ENCODE measurements at regions not wholly inside any gene's neighbourhood (a gene's known extent, or its start where the extent isn't known, plus 50 kb on each side); places are given as distances from the start of the nearest gene placed in this dataset.

DNA sequence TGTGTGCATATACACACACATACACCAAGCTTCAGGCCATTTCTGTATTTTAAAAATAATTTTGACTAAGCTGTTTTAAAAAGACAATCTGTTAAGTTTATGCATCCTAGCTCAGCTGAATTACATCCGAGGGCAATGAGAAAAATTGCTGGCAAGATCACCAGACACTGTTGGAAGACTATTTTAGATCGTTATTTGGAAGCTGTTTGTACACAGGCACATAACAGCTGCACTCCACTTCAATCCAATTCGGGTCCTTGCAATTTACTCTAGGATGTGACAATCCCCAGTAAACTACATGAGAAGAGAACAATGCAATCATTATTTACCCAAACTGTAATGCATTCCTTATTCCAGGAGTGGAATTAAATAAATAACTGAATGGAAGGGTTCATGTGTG is 79.3 kb upstream of the RASA1 start:
- TF ChIP-seq, protein P1, sequence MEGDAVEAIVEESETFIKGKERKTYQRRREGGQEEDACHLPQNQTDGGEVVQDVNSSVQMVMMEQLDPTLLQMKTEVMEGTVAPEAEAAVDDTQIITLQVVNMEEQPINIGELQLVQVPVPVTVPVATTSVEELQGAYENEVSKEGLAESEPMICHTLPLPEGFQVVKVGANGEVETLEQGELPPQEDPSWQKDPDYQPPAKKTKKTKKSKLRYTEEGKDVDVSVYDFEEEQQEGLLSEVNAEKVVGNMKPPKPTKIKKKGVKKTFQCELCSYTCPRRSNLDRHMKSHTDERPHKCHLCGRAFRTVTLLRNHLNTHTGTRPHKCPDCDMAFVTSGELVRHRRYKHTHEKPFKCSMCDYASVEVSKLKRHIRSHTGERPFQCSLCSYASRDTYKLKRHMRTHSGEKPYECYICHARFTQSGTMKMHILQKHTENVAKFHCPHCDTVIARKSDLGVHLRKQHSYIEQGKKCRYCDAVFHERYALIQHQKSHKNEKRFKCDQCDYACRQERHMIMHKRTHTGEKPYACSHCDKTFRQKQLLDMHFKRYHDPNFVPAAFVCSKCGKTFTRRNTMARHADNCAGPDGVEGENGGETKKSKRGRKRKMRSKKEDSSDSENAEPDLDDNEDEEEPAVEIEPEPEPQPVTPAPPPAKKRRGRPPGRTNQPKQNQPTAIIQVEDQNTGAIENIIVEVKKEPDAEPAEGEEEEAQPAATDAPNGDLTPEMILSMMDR (IDR thresholded peaks at IDR 0.05; ENCODE audit: poor library complexity, severe bottlenecking) = no peak
- TF ChIP-seq RAD21 (conservative IDR thresholded peaks at IDR 0.05) = no peak
- no peak for TF ChIP-seq POLR2AphosphoS5 (IDR thresholded peaks at IDR 0.05)
- TF ChIP-seq EP300 (conservative IDR thresholded peaks at IDR 0.05; ENCODE audit: poor library complexity, severe bottlenecking) = no peak
- TF ChIP-seq SMC3 (conservative IDR thresholded peaks at IDR 0.05; ENCODE audit: poor library complexity) = no peak

Measured in neural cell (in vitro differentiated cells).